Type B pancreatic cell (in vitro differentiated cells): ENCODE measurements at regions not wholly inside any gene's neighbourhood (a gene's known extent, or its start where the extent isn't known, plus 50 kb on each side); places are given as distances from the start of the nearest gene placed in this dataset.
A peak's percentile ranks its signal among the peaks of the same experiment; 100 is the strongest.

Source experiments
- DNase-seq: peaks from one replicate; pipeline ENCODE4 v3.0.0; 2021; ENCODE audit warnings: mixed read lengths; ENCODE audit not compliant: unreplicated experiment; ENCODE audit errors: extremely low spot score
- H3K27ac Mint-ChIP-seq: 2 replicates; pipeline ENCODE4 v1.8.0; 2021; ENCODE audit warnings: mild to moderate bottlenecking, mixed read lengths
- H3K27me3 Mint-ChIP-seq: 2 replicates; pipeline ENCODE4 v1.8.0; 2021; ENCODE audit warnings: mixed read lengths
- H3K36me3 Mint-ChIP-seq: 2 replicates; pipeline ENCODE4 v1.8.0; 2021; ENCODE audit warnings: mixed read lengths
- H3K4me1 Mint-ChIP-seq: one replicate; pipeline ENCODE4 v1.8.0; 2021; ENCODE audit warnings: mixed read lengths; ENCODE audit not compliant: unreplicated experiment
- H3K4me3 Mint-ChIP-seq: 2 replicates; pipeline ENCODE4 v1.8.0; 2021; ENCODE audit warnings: mild to moderate bottlenecking, mixed read lengths
- H3K9me3 Mint-ChIP-seq: 2 replicates; pipeline ENCODE4 v1.8.0; 2021; ENCODE audit warnings: mixed read lengths
- CTCF ChIP-seq: fragments of 200-600 bp; sonication (generic); conservative IDR thresholded peaks from 2 replicates; pipeline ENCODE4 v1.5.0; 2021; ENCODE audit warnings: antibody characterized with exemption, mild to moderate bottlenecking

DNA sequence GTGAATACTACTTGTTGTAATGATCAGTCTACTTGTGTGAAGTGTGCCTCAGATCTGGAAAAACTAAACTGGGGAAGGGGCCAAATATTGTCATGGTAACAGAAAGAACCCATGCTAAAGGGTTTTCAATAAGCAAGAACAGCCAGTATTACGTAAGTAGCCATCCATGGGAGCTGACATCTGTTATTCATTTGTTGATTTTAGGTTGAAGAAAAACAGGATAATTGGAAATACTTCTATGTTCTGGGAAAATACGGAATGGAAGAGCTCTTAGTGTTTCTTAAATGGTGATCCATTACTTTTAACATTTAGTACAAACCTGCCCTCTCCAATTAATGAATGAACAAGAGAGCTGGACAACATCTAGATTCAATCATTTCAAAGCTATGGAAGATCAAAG, 485.8 kb downstream of the NTRK2 start:
- no peak overlapping the region for H3K27ac Mint-ChIP-seq
- no peaks in the 10 kb centered on the region for H3K36me3 Mint-ChIP-seq
- no peak for TF ChIP-seq CTCF
- H3K4me1 Mint-ChIP-seq = peaks cover 49% of the 10 kb centered on the region
- DNase-seq = no peak
- H3K27me3 Mint-ChIP-seq = peaks cover 3% of the 10 kb centered on the region
- H3K9me3 Mint-ChIP-seq = no peaks in the 10 kb centered on the region
- no peak overlapping the region for H3K4me3 Mint-ChIP-seq

DNA sequence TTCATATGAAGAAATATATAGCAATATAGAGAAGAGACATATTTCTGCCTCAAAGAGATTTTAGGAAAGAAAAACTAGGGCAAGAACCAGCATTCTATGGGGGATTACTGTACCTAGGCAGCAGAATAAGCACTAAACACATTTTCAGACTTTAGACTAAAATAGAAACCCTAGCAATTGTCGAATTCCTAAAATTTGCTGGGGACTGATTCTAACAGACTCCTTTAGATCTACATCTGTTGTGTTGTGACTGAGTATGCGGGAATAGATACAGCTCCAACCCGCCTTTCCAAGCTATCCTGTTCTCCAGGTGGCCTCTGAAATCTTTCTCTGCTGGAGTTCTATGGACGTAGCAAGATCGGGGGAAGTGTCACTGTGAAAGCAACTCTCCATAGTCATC, 482.2 kb downstream of the NTRK2 start:
- TF ChIP-seq CTCF = no peak
- Mint-ChIP-seq H3K9me3 (peaks cover 7% of the 10 kb centered on the region), H3K4me1 (peaks cover 30% of the 10 kb centered on the region), H3K27ac (no peak overlapping the region), H3K36me3 (no peaks in the 10 kb centered on the region), H3K4me3 (no peak overlapping the region), H3K27me3 (peaks cover 3% of the 10 kb centered on the region)
- DNase-seq = no peak

GRCh38 chr9:85151162-85151561, 481.6 kb downstream of the NTRK2 start:
- Mint-ChIP-seq H3K36me3 (no peaks in the 10 kb centered on the region), H3K4me3 (no peak overlapping the region), H3K9me3 (peaks cover 9% of the 10 kb centered on the region), H3K27ac (no peak overlapping the region), H3K27me3 (peaks cover 3% of the 10 kb centered on the region), H3K4me1 (peaks cover 26% of the 10 kb centered on the region)
- DNase-seq = no peak
- TF ChIP-seq CTCF = no peak

DNA sequence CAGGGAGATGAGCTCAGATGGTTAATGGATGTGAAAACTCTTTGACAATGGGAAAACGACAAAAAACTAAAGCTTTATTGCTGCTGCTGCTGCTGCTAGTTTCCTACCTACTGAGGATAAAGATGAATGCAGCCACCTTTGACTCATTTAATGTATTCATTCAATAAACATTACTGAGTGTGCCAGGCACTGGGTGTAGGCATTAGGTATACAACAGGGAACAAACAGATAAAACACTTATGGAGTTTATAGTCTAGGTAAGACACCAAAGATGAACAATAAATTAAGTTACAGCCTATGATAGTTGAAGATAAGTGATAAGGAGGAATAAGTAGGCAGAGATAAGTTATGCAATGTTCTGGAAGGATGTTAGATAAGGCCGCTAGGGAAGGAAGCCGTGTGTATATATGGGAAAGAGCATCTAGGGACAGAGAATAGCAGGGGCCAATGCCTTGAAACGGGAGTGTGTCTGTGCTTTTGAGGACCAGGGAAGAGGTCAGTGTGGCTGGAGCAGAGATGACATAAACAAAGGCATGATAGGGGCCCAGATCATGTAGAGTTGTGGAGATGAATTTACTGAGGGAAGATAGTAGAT, 477.6 kb downstream of the NTRK2 start:
- H3K27me3 Mint-ChIP-seq = peaks cover 3% of the 10 kb centered on the region
- DNase-seq = no peak
- H3K27ac Mint-ChIP-seq = no peak overlapping the region
- no peak for TF ChIP-seq CTCF
- no peak overlapping the region for H3K4me3 Mint-ChIP-seq
- peaks cover 9% of the 10 kb centered on the region for H3K9me3 Mint-ChIP-seq
- H3K4me1 Mint-ChIP-seq = peaks cover 12% of the 10 kb centered on the region
- no peaks in the 10 kb centered on the region for H3K36me3 Mint-ChIP-seq

GRCh38 chr9:85142968-85143367, 473.4 kb downstream of the NTRK2 start:
- no peak for DNase-seq
- no peak overlapping the region for H3K27ac Mint-ChIP-seq

More at GRCh38 chr9:85142968-85143367, 473.4 kb downstream of the NTRK2 start:
- no peaks in the 10 kb centered on the region for H3K36me3 Mint-ChIP-seq
- H3K4me3 Mint-ChIP-seq = no peak overlapping the region
- peak; percentile 75 for TF ChIP-seq CTCF
- H3K27me3 Mint-ChIP-seq = no peaks in the 10 kb centered on the region
- H3K4me1 Mint-ChIP-seq = no peaks in the 10 kb centered on the region
- H3K9me3 Mint-ChIP-seq = peaks cover 9% of the 10 kb centered on the region
